ENCODE measurements at regions not wholly inside any gene's neighbourhood (a gene's known extent, or its start where the extent isn't known, plus 50 kb on each side); places are given as distances from the start of the nearest gene placed in this dataset.

DNA sequence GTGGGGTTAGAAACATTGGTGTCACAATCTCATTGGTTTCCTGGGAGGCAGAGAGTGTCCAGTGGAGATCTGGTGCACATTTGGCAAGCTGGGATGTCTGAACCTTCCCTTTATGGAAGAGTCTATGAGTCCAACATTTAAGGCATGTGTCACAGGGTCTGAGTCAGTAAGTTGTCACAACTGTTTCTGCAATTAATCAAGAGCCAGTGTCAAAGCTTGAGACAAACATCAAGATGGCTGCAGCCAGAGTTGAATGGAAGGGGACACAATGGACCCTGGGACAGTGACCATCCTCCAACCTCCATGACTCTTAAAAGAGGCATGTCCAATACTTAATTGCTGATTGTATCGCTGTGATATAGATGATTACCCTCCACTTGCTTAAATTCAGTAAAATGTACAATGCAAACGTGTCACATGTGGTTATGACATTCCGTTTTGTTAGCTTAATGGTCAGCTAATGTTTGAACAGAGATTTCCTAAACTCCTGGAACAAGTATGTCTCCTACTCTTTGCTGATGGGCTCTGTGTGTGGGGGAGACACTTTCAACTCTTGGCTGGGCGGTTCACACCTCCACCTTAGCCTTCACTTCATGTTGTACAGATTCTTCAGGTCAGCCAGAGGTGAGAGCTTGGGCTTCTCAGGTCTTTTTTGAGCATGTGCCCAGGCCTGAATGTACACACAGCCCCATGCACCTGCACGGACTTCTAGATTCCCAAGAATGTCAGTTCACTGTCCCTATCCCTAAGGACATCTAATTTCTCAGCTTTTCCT, 79.9 kb upstream of the PRR23E start:
- Histone ChIP-seq H2AFZ (ENCODE audit: insufficient read depth, low read depth, low read length, poor library complexity, severe bottlenecking) (no peak overlapping the region), H3K36me3 (replicated peaks in 1 of 2; ENCODE audit: control insufficient read depth in 1 of 2, insufficient read depth in 2 of 2, low read length in 2 of 2) (no peaks in the 10 kb centered on the region), H3K9me3 (replicated peaks in 1 of 2; ENCODE audit: control insufficient read depth in 1 of 2, insufficient read depth in 1 of 2, low read length in 2 of 2) (peaks cover 22 to 26% of the 10 kb centered on the region in 2 donors), H3K9ac (ENCODE audit: insufficient read depth, low read length, poor library complexity, severe bottlenecking) (no peak overlapping the region), H3K27me3 (ENCODE audit: control insufficient read depth in 2 of 2, insufficient read depth in 2 of 2, low read length in 2 of 2) (no peaks in the 10 kb centered on the region), H3K27ac (ENCODE audit: low read depth in 1 of 2, low read length in 2 of 2) (no peak overlapping the region), H4K20me1 (ENCODE audit: insufficient read depth, low read length) (no peaks in the 10 kb centered on the region), H3K79me2 (ENCODE audit: insufficient read depth, low read length) (no peaks in the 10 kb centered on the region), H3K4me3 (replicated peaks in 1 of 3; ENCODE audit: low read depth in 2 of 3, low read length in 3 of 3) (no peak overlapping the region), H3K4me2 (replicated peaks; ENCODE audit: extremely low read depth, low read length, poor library complexity, severe bottlenecking) (no peak overlapping the region), H3K4me1 (ENCODE audit: control insufficient read depth in 1 of 2, insufficient read depth in 2 of 2, low read length in 2 of 2) (no peaks in the 10 kb centered on the region)
- Mint-ChIP-seq H3K27ac (no peak overlapping the region), H3K27me3 (ENCODE audit: low read depth in 3 of 3) (peaks cover 2 to 4% (median 3%) of the 10 kb centered on the region in 3 donors), H3K9me3 (peaks cover 13 to 33% (median 27%) of the 10 kb centered on the region in 7 donors), H3K36me3 (no peaks in the 10 kb centered on the region), H3K4me1 (no peaks in the 10 kb centered on the region), H3K4me3 (no peak overlapping the region)
- no CpG with 5 or more reads among the region's 5 CpGs for WGBS (ENCODE audit: insufficient coverage)
- TF ChIP-seq, protein P1, sequence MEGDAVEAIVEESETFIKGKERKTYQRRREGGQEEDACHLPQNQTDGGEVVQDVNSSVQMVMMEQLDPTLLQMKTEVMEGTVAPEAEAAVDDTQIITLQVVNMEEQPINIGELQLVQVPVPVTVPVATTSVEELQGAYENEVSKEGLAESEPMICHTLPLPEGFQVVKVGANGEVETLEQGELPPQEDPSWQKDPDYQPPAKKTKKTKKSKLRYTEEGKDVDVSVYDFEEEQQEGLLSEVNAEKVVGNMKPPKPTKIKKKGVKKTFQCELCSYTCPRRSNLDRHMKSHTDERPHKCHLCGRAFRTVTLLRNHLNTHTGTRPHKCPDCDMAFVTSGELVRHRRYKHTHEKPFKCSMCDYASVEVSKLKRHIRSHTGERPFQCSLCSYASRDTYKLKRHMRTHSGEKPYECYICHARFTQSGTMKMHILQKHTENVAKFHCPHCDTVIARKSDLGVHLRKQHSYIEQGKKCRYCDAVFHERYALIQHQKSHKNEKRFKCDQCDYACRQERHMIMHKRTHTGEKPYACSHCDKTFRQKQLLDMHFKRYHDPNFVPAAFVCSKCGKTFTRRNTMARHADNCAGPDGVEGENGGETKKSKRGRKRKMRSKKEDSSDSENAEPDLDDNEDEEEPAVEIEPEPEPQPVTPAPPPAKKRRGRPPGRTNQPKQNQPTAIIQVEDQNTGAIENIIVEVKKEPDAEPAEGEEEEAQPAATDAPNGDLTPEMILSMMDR (IDR thresholded peaks at IDR 0.05), result no peak
- intact Hi-C loops (cut with micrococcal nuclease), result no loop called here
- DNase-seq, result no peak

DNA sequence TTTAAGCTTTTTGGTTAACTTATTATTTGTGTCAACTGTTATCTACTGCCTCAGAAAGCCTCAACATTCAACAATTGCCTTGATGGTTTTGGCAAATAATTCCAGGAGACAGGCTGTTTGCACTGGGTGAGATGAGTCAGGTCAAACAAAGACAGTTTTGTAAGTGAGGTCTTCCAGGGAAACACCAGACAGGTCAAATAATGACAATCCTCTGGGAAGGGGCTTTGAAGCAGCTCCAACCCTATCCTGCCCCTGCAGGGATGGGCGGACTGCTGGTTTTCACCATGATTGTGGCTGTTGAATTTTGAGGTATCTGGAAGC, 79.4 kb upstream of the PRR23E start:
- H3K36me3 ChIP-seq (replicated peaks in 1 of 2; ENCODE audit: control insufficient read depth in 1 of 2, insufficient read depth in 2 of 2, low read length in 2 of 2), result no peaks in the 10 kb centered on the region
- no peak overlapping the region for H3K27ac ChIP-seq (ENCODE audit: low read depth in 1 of 2, low read length in 2 of 2)
- no peaks in the 10 kb centered on the region for H4K20me1 ChIP-seq (ENCODE audit: insufficient read depth, low read length)
- H3K9ac ChIP-seq (ENCODE audit: insufficient read depth, low read length, poor library complexity, severe bottlenecking), result no peak overlapping the region
- H3K27me3 Mint-ChIP-seq (ENCODE audit: low read depth in 3 of 3), result peaks cover 3 to 4% (median 3%) of the 10 kb centered on the region in 3 donors
- H3K4me3 ChIP-seq (replicated peaks in 1 of 3; ENCODE audit: low read depth in 2 of 3, low read length in 3 of 3), result no peak overlapping the region
- H3K27ac Mint-ChIP-seq, result no peak overlapping the region
- H3K4me1 ChIP-seq (ENCODE audit: control insufficient read depth in 1 of 2, insufficient read depth in 2 of 2, low read length in 2 of 2), result no peaks in the 10 kb centered on the region
- no peaks in the 10 kb centered on the region for H3K79me2 ChIP-seq (ENCODE audit: insufficient read depth, low read length)
- intact Hi-C loops (cut with micrococcal nuclease), result no loop called here
- no peak for DNase-seq
- TF ChIP-seq, protein P1 (IDR thresholded peaks at IDR 0.05), result no peak
- H3K4me2 ChIP-seq (replicated peaks; ENCODE audit: extremely low read depth, low read length, poor library complexity, severe bottlenecking), result no peak overlapping the region
- peaks cover 13 to 33% (median 27%) of the 10 kb centered on the region in 7 donors for H3K9me3 Mint-ChIP-seq
- peaks cover 22 to 26% of the 10 kb centered on the region in 2 donors for H3K9me3 ChIP-seq (replicated peaks in 1 of 2; ENCODE audit: control insufficient read depth in 1 of 2, insufficient read depth in 1 of 2, low read length in 2 of 2)
- no peaks in the 10 kb centered on the region for H3K4me1 Mint-ChIP-seq
- H2AFZ ChIP-seq (ENCODE audit: insufficient read depth, low read depth, low read length, poor library complexity, severe bottlenecking), result no peak overlapping the region
- no peaks in the 10 kb centered on the region for H3K27me3 ChIP-seq (ENCODE audit: control insufficient read depth in 2 of 2, insufficient read depth in 2 of 2, low read length in 2 of 2)
- no peaks in the 10 kb centered on the region for H3K36me3 Mint-ChIP-seq
- no peak overlapping the region for H3K4me3 Mint-ChIP-seq
- no CpG with 5 or more reads among the region's 1 CpG for WGBS (ENCODE audit: insufficient coverage)

All from CD14-positive monocyte (primary cell).